KMS-11 (cell line): ENCODE measurements at regions not wholly inside any gene's neighbourhood (a gene's known extent, or its start where the extent isn't known, plus 50 kb on each side); places are given as distances from the start of the nearest gene placed in this dataset.

Source experiments
- H2AFZ ChIP-seq: fragments of 200-600 bp; sonication (generic); 2 replicates; pipeline ENCODE4 v1.6.1; 2016; ENCODE audit warnings: antibody characterized with exemption, mixed run types, low read depth
- H3K27ac ChIP-seq: fragments of 200-600 bp; sonication (generic); 2 replicates; pipeline ENCODE4 v1.6.1; 2016; ENCODE audit warnings: mild to moderate bottlenecking, mixed run types
- H3K27me3 ChIP-seq: fragments of 200-600 bp; sonication (generic); 2 replicates; pipeline ENCODE4 v1.6.1; 2017; ENCODE audit warnings: mild to moderate bottlenecking, low read depth, mixed run types, moderate library complexity; ENCODE audit not compliant: insufficient read depth
- H3K36me3 ChIP-seq: fragments of 200-600 bp; sonication (generic); 2 replicates; pipeline ENCODE4 v1.6.1; 2017; ENCODE audit warnings: mild to moderate bottlenecking, mixed run types; ENCODE audit not compliant: insufficient read depth
- H3K4me1 ChIP-seq: fragments of 200-600 bp; sonication (generic); 2 replicates; pipeline ENCODE4 v1.6.1; 2016; ENCODE audit warnings: mild to moderate bottlenecking, low read depth, mixed run types; ENCODE audit not compliant: poor library complexity, severe bottlenecking
- H3K4me2 ChIP-seq: fragments of 200-600 bp; sonication (generic); 2 replicates; pipeline ENCODE4 v1.7.0; 2016; ENCODE audit warnings: mild to moderate bottlenecking, mixed run types
- H3K4me3 ChIP-seq: fragments of 200-600 bp; sonication (generic); IDR thresholded peaks from 2 replicates; pipeline ENCODE4 v1.6.1; 2017; ENCODE audit warnings: low read depth, low read length, mixed read lengths; ENCODE audit not compliant: insufficient read depth
- H3K79me2 ChIP-seq: fragments of 200-600 bp; sonication (generic); 2 replicates; pipeline ENCODE4 v1.6.1; 2016; ENCODE audit warnings: low read depth, mixed run types; ENCODE audit not compliant: insufficient read depth
- H3K9ac ChIP-seq: fragments of 200-600 bp; sonication (generic); 2 replicates; pipeline ENCODE4 v1.6.1; 2016; ENCODE audit warnings: mild to moderate bottlenecking, mixed run types
- H4K20me1 ChIP-seq: fragments of 200-600 bp; sonication (generic); 2 replicates; pipeline ENCODE4 v1.6.1; 2016; ENCODE audit warnings: mild to moderate bottlenecking, mixed run types; ENCODE audit not compliant: insufficient read depth
- CTCF ChIP-seq: fragments of 200-600 bp; sonication (generic); conservative IDR thresholded peaks from 2 replicates; pipeline ENCODE4 v1.6.1; 2017; ENCODE audit warnings: low read depth, mild to moderate bottlenecking, antibody characterized with exemption, low read length, moderate library complexity, mixed read lengths

DNA sequence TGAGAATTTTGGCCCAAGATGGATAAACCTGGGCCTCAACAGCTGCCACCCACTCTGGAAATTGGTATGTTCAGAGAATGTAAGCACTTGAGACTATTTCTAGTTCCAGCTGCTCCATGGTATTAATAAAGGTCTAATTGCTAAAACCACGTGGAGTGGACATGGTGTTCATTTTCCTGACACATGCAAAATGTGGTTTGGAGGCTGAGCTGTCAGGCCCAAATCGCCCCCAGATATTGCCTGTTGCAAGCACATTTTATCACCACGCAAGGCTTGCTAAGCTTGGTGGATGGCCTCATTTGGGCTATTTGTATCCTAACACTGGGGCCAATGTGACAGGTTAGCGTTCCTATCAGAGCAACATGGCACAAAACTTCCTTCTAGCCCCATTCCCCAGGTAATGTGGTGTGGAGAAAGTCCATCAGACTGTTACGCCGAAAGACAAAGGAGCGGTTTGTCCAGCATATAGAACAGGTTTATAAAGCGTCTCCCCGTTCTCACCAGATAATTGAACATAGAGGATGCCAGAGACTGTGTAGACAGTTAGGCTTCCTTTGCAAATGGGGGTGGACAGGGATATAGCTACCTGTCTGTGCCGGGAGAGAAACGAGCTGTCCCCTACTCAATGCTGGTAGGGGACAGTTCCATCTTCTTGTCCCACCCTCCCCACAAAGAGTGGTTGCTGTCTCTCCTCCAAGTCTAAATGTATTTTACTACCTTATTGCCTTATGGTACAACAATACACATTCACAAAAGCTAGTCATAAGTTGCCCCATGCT is 78.0 kb upstream of the ANKRD1 start:
- Histone ChIP-seq H3K27me3 (no peaks in the 10 kb centered on the region), H3K4me2 (no peak overlapping the region), H3K4me1 (peaks cover 16% of the 10 kb centered on the region), H4K20me1 (no peaks in the 10 kb centered on the region), H3K4me3 (no peak overlapping the region), H3K36me3 (no peaks in the 10 kb centered on the region), H3K27ac (no peak overlapping the region), H2AFZ (0 out of 2 replicates have a peak overlapping the region, but pooled peaks have one; percentile 10), H3K79me2 (no peaks in the 10 kb centered on the region), H3K9ac (no peak overlapping the region)
- TF ChIP-seq CTCF: no peak

DNA sequence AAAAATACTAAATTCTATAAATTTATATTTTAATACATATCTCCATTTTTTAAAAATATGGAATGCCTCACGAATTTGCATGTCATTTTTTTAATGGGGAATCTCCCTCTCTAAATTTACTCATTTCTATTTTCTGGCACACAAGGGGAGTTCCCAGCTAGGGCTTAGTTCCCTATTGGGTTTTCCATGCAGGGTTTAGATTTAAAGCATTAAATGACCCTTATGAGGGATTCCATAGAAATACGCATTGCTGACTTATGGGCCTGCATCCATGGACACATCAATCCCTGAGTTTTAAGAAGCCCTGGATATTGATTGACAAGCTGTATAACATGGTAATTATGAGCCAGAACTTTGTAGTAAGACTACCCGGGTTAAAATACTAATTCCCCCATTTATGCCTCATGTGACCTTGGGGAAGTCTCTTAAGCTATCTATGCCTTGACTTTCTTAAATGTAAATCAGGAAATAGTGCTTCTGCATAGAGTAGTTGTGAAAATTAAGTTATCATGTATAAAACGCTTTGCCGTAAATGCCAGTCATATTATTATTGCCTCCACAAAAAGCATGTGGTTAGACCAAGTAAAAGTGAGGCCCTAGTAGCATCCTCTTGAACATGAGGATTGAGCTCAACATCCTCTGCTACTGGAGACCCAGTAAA is 78.8 kb upstream of the ANKRD1 start:
- no peak overlapping the region for H3K9ac ChIP-seq
- no peak overlapping the region for H3K4me2 ChIP-seq
- TF ChIP-seq CTCF: no peak
- no peaks in the 10 kb centered on the region for H3K27me3 ChIP-seq
- H3K4me3 ChIP-seq: no peak overlapping the region
- no peaks in the 10 kb centered on the region for H4K20me1 ChIP-seq
- no peaks in the 10 kb centered on the region for H3K36me3 ChIP-seq
- H2AFZ ChIP-seq: no peak overlapping the region
- H3K4me1 ChIP-seq: peaks cover 9% of the 10 kb centered on the region
- no peaks in the 10 kb centered on the region for H3K79me2 ChIP-seq
- no peak overlapping the region for H3K27ac ChIP-seq

- Histone ChIP-seq H3K9ac (no peak overlapping the region), H2AFZ (no peak overlapping the region)
- TF ChIP-seq CTCF: no peak
Observed at GRCh38 chr10:91000470-91000869, 79.6 kb upstream of the ANKRD1 start.

DNA sequence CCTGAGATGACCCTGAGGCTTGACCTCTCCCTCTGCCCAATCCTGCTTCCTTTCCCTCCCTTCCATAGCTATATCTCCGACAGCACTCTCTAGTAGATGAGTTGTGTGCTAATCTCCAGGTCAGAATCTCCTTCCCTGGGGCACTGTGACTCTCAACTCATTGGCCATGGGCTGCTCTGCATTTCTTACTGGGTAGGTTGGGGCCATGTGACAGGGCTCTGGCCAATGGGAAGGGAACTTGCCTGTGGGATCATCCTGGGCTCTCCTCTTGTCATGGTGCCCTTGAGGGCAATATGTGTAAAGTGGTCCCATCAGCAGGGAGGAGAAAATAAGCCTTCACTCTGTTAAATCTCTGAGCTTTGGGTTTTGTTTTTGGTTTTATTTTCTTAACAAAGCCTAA is 80.1 kb upstream of the ANKRD1 start:
- H3K4me1 ChIP-seq: peaks cover 21% of the 10 kb centered on the region
- H2AFZ ChIP-seq: no peak overlapping the region
- no peak for TF ChIP-seq CTCF
- no peaks in the 10 kb centered on the region for H3K27me3 ChIP-seq
- no peak overlapping the region for H3K4me2 ChIP-seq
- no peaks in the 10 kb centered on the region for H4K20me1 ChIP-seq
- no peak overlapping the region for H3K4me3 ChIP-seq
- H3K27ac ChIP-seq: no peak overlapping the region
- no peaks in the 10 kb centered on the region for H3K79me2 ChIP-seq
- no peaks in the 10 kb centered on the region for H3K36me3 ChIP-seq
- no peak overlapping the region for H3K9ac ChIP-seq

More at GRCh38 chr10:91000470-91000869, 79.6 kb upstream of the ANKRD1 start:
- Histone ChIP-seq H3K27ac (no peak overlapping the region), H4K20me1 (no peaks in the 10 kb centered on the region), H3K4me1 (peaks cover 16% of the 10 kb centered on the region), H3K79me2 (no peaks in the 10 kb centered on the region), H3K4me2 (no peak overlapping the region), H3K4me3 (no peak overlapping the region), H3K36me3 (no peaks in the 10 kb centered on the region), H3K27me3 (no peaks in the 10 kb centered on the region)
